Neural cell (in vitro differentiated cells): ENCODE measurements at regions not wholly inside any gene's neighbourhood (a gene's known extent, or its start where the extent isn't known, plus 50 kb on each side); places are given as distances from the start of the nearest gene placed in this dataset.

Experiments used
- H2AFZ ChIP-seq: fragments of 200-600, 300-800 bp; sonication (generic), shearing (Covaris generic); 2 replicates; pipeline ENCODE4 v1.6.0; 2014; ENCODE audit warnings: low read depth, mild to moderate bottlenecking, antibody characterized with exemption, low read length, moderate library complexity
- H3F3A ChIP-seq: fragments of 200-600 bp; shearing (Covaris generic); 2 replicates; pipeline ENCODE4 v1.6.1; 2016; ENCODE audit warnings: mild to moderate bottlenecking, moderate library complexity, mixed read lengths, antibody characterized with exemption, low read length; ENCODE audit not compliant: insufficient read depth, poor library complexity, severe bottlenecking
- H3K27ac ChIP-seq: fragments of 200-600, 300-800 bp; sonication (generic), shearing (Covaris generic); 2 replicates; pipeline ENCODE4 v1.5.1; 2014; ENCODE audit warnings: mild to moderate bottlenecking, low read length, moderate library complexity
- H3K27me3 ChIP-seq: fragments of 300-800, 200-600 bp; sonication (generic), shearing (Covaris generic); 2 replicates; pipeline ENCODE4 v1.6.0; 2014; ENCODE audit warnings: mild to moderate bottlenecking, low read depth, low read length, moderate library complexity; ENCODE audit not compliant: insufficient read depth
- H3K36me3 ChIP-seq: fragments of 300-800, 200-600 bp; sonication (generic), shearing (Covaris generic); 2 replicates; pipeline ENCODE4 v1.5.1; 2014; ENCODE audit warnings: mild to moderate bottlenecking, antibody characterized with exemption, low read length, moderate library complexity; ENCODE audit not compliant: insufficient read depth
- H3K4me2 ChIP-seq: fragments of 300-800, 200-600 bp; sonication (generic), shearing (Covaris generic); 2 replicates; pipeline ENCODE4 v1.6.0; 2014; ENCODE audit warnings: mild to moderate bottlenecking, low read length
- H3K4me3 ChIP-seq: fragments of 300-800, 200-600 bp; sonication (generic), shearing (Covaris generic); 2 replicates; pipeline ENCODE4 v1.5.1; 2014; ENCODE audit warnings: mild to moderate bottlenecking, low read length, moderate library complexity
- H3K79me2 ChIP-seq: fragments of 200-600 bp; shearing (Covaris generic); replicated peaks from 2 replicates; pipeline ENCODE4 v1.6.0; 2014; ENCODE audit warnings: mild to moderate bottlenecking, low read length, moderate library complexity; ENCODE audit not compliant: insufficient read depth
- H3K9ac ChIP-seq: fragments of 300-800, 200-600 bp; sonication (generic), shearing (Covaris generic); 2 replicates; pipeline ENCODE4 v1.6.1; 2016; ENCODE audit warnings: mild to moderate bottlenecking, low read length, mixed read lengths
- H3K9me2 ChIP-seq: fragments of 200-600 bp; shearing (Covaris generic); 2 replicates; pipeline ENCODE4 v1.6.1; 2016; ENCODE audit warnings: mild to moderate bottlenecking, low read length, mixed read lengths; ENCODE audit not compliant: insufficient read depth
- H3K9me3 ChIP-seq: fragments of 200-600, 300-800 bp; sonication (generic), shearing (Covaris generic); 2 replicates; pipeline ENCODE4 v1.6.1; 2016; ENCODE audit warnings: mild to moderate bottlenecking, mixed run types, low read length, moderate library complexity, mixed read lengths
- H4K20me1 ChIP-seq: fragments of 200-600 bp; shearing (Covaris generic); 2 replicates; pipeline ENCODE4 v1.6.1; 2016; ENCODE audit warnings: mild to moderate bottlenecking, mixed run types; ENCODE audit not compliant: insufficient read depth
- CTCF ChIP-seq: fragments of 450-650 bp; IDR thresholded peaks from 2 replicates; pipeline ENCODE4 v1.5.1; 2014; ENCODE audit warnings: antibody characterized with exemption, mild to moderate bottlenecking, moderate library complexity; ENCODE audit not compliant: poor library complexity, severe bottlenecking
- EP300 ChIP-seq: fragments of 450-650 bp; conservative IDR thresholded peaks from 2 replicates; pipeline ENCODE4 v1.6.1; 2014; ENCODE audit warnings: antibody characterized with exemption, mild to moderate bottlenecking, moderate library complexity; ENCODE audit not compliant: poor library complexity, severe bottlenecking
- EZH2 ChIP-seq: fragments of 200-600, 300-800 bp; shearing (Covaris generic), sonication (generic); IDR thresholded peaks from 2 replicates; pipeline ENCODE4 v1.6.1; 2014; ENCODE audit warnings: antibody characterized with exemption, low read length, borderline replicate concordance, mild to moderate bottlenecking; ENCODE audit not compliant: insufficient read depth, poor library complexity, severe bottlenecking
- MXI1 ChIP-seq: fragments of 450-650 bp; conservative IDR thresholded peaks from 2 replicates; pipeline ENCODE4 v1.6.1; 2014; ENCODE audit warnings: antibody characterized with exemption, mild to moderate bottlenecking; ENCODE audit not compliant: poor library complexity, severe bottlenecking
- POLR2AphosphoS5 ChIP-seq: IDR thresholded peaks from 2 replicates; pipeline ENCODE4 v1.6.1; 2012
- RAD21 ChIP-seq: fragments of 450-650 bp; conservative IDR thresholded peaks from 2 replicates; pipeline ENCODE4 v1.6.1; 2014; ENCODE audit warnings: antibody characterized with exemption, mild to moderate bottlenecking, moderate library complexity
- REST ChIP-seq: IDR thresholded peaks from 2 replicates; pipeline ENCODE4 v1.6.1; 2012; ENCODE audit warnings: borderline replicate concordance
- SMC3 ChIP-seq: fragments of 450-650 bp; conservative IDR thresholded peaks from 2 replicates; pipeline ENCODE4 v1.6.1; 2014; ENCODE audit warnings: antibody characterized with exemption, mild to moderate bottlenecking, moderate library complexity; ENCODE audit not compliant: poor library complexity
- TAF1 ChIP-seq: IDR thresholded peaks from 2 replicates; pipeline ENCODE4 v1.6.1; 2012; ENCODE audit warnings: low read depth

- no peak overlapping the region for H3K9ac ChIP-seq
- H3F3A ChIP-seq: no peaks in the 10 kb centered on the region
- H3K9me3 ChIP-seq: no peaks in the 10 kb centered on the region
- H3K27me3 ChIP-seq: no peaks in the 10 kb centered on the region
- TF ChIP-seq MXI1 (no peak), TAF1 (no peak), EP300 (no peak), RAD21 (no peak)
- no peaks in the 10 kb centered on the region for H4K20me1 ChIP-seq
- H3K4me2 ChIP-seq: no peak overlapping the region
- no peak overlapping the region for H3K27ac ChIP-seq
- H3K79me2 ChIP-seq: no peaks in the 10 kb centered on the region
- H3K4me3 ChIP-seq: no peak overlapping the region
- no peak overlapping the region for H2AFZ ChIP-seq
- H3K9me2 ChIP-seq: no peaks in the 10 kb centered on the region
- no peaks in the 10 kb centered on the region for H3K36me3 ChIP-seq
Measured at GRCh38 chr2:160590664-160591063, 97.1 kb upstream of the RBMS1 start.

GRCh38 chr2:160592401-160592800 lies 98.8 kb upstream of the RBMS1 start:
- H3F3A ChIP-seq: no peaks in the 10 kb centered on the region
- no peaks in the 10 kb centered on the region for H3K9me3 ChIP-seq
- H3K79me2 ChIP-seq: no peaks in the 10 kb centered on the region
- no peaks in the 10 kb centered on the region for H4K20me1 ChIP-seq
- no peaks in the 10 kb centered on the region for H3K27me3 ChIP-seq
- no peak overlapping the region for H3K9ac ChIP-seq
- no peak overlapping the region for H3K4me3 ChIP-seq
- H3K27ac ChIP-seq: no peak overlapping the region
- no peak overlapping the region for H2AFZ ChIP-seq
- H3K36me3 ChIP-seq: no peaks in the 10 kb centered on the region
- no peak overlapping the region for H3K4me2 ChIP-seq
- TF ChIP-seq REST (no peak), POLR2AphosphoS5 (no peak), CTCF (no peak), RAD21 (no peak), EZH2 (no peak), SMC3 (no peak), EP300 (no peak), MXI1 (no peak), TAF1 (no peak)
- H3K9me2 ChIP-seq: no peaks in the 10 kb centered on the region

- no peaks in the 10 kb centered on the region for H3F3A ChIP-seq
- no peak for TF ChIP-seq TAF1
- TF ChIP-seq EZH2: no peak
- no peak for TF ChIP-seq MXI1
- no peak for TF ChIP-seq POLR2AphosphoS5
- no peak for TF ChIP-seq EP300
- no peak for TF ChIP-seq REST
- no peak for TF ChIP-seq SMC3
- no peak for TF ChIP-seq RAD21
- TF ChIP-seq CTCF: no peak
- no peak overlapping the region for H3K4me3 ChIP-seq
Measured at GRCh38 chr2:160592993-160593392, 99.4 kb upstream of the RBMS1 start.

More at GRCh38 chr2:160592993-160593392, 99.4 kb upstream of the RBMS1 start:
- H2AFZ ChIP-seq: no peak overlapping the region
- no peaks in the 10 kb centered on the region for H3K27me3 ChIP-seq
- H3K9me3 ChIP-seq: no peaks in the 10 kb centered on the region
- H3K4me2 ChIP-seq: no peak overlapping the region
- H3K27ac ChIP-seq: no peak overlapping the region
- H3K9me2 ChIP-seq: no peaks in the 10 kb centered on the region
- H4K20me1 ChIP-seq: no peaks in the 10 kb centered on the region
- H3K9ac ChIP-seq: no peak overlapping the region
- H3K79me2 ChIP-seq: no peaks in the 10 kb centered on the region
- H3K36me3 ChIP-seq: no peaks in the 10 kb centered on the region
